22Rv1 (cell line): ENCODE measurements at regions not wholly inside any gene's neighbourhood (a gene's known extent, or its start where the extent isn't known, plus 50 kb on each side); places are given as distances from the start of the nearest gene placed in this dataset.

Experiments used
- CTCF ChIP-seq: fragments of 450-650 bp; IDR thresholded peaks from 2 replicates; pipeline ENCODE4 v1.5.1; 2017; ENCODE audit warnings: mild to moderate bottlenecking
- ZFX ChIP-seq: fragments of 450-650 bp; IDR thresholded peaks from 2 replicates; pipeline ENCODE4 v1.6.1; 2017; ENCODE audit warnings: antibody characterized with exemption, borderline replicate concordance

GRCh38 chr4:137677863-137678262 is 145.6 kb upstream of the PCDH18 start:
- no peak for TF ChIP-seq CTCF
- TF ChIP-seq ZFX, result no peak
